A549 (cell line): ENCODE measurements at regions not wholly inside any gene's neighbourhood (a gene's known extent, or its start where the extent isn't known, plus 50 kb on each side); places are given as distances from the start of the nearest gene placed in this dataset.

ENCODE experiments used
- CEBPB ChIP-seq, 2 experiments: fragments of >200 bp in 1 of 2; sonication (Bioruptor Twin) in 1 of 2; formaldehyde crosslinking in 1 of 2; IDR thresholded peaks; 2 replicates each; pipeline ENCODE4 v1.6.1; 2012 to 2016
- CTCF ChIP-seq: fragments of >200 bp; sonication (Bioruptor Twin); formaldehyde crosslinking; IDR thresholded peaks from 3 replicates; pipeline ENCODE4 v1.5.1; 2016
- ESRRA ChIP-seq: fragments of 150-350 bp; IDR thresholded peaks from 2 replicates; pipeline ENCODE4 v1.6.1; 2014; ENCODE audit warnings: mild to moderate bottlenecking, low read length, borderline replicate concordance
- GATA3 ChIP-seq: IDR thresholded peaks from 2 replicates; pipeline ENCODE4 v1.6.1; 2012; ENCODE audit warnings: borderline replicate concordance
- HEYL ChIP-seq: fragments of 250-450 bp; sonication (Bioruptor Pico); IDR thresholded peaks from 2 replicates; pipeline ENCODE4 v1.8.0; 2021; ENCODE audit warnings: mild to moderate bottlenecking, moderate library complexity
- HOXB13 ChIP-seq: fragments of 250-450 bp; sonication (Bioruptor Pico); IDR thresholded peaks from 2 replicates; pipeline ENCODE4 v1.5.0; 2020; ENCODE audit warnings: low read depth, mild to moderate bottlenecking, moderate library complexity
- POLR2A ChIP-seq: IDR thresholded peaks from 2 replicates; pipeline ENCODE4 v1.6.1; 2012; ENCODE audit warnings: mild to moderate bottlenecking, low read length
- POLR2AphosphoS2 ChIP-seq: conservative IDR thresholded peaks from 2 replicates; pipeline ENCODE4 v1.6.1; 2012; ENCODE audit warnings: low read length, improper control_type of control experiment, inconsistent platforms
- TP53 ChIP-seq: fragments of 250-450 bp; sonication (Bioruptor Pico); IDR thresholded peaks from 2 replicates; pipeline ENCODE4 v1.5.0; 2021; ENCODE audit warnings: mild to moderate bottlenecking, moderate library complexity
- ZNF302 ChIP-seq: fragments of 250-450 bp; sonication (Bioruptor Pico); IDR thresholded peaks from 2 replicates; pipeline ENCODE4 v1.9.0; 2021; ENCODE audit warnings: inconsistent platforms, mild to moderate bottlenecking, moderate library complexity
- TF ChIP-seq, protein P1 (sequence below): fragments of >200 bp; sonication (Bioruptor Twin); formaldehyde crosslinking; IDR thresholded peaks from 2 replicates; pipeline ENCODE4 v1.6.1; 2016
- TF ChIP-seq, protein P2 (sequence below): IDR thresholded peaks from 2 replicates; pipeline ENCODE4 v1.6.1; 2012

DNA sequence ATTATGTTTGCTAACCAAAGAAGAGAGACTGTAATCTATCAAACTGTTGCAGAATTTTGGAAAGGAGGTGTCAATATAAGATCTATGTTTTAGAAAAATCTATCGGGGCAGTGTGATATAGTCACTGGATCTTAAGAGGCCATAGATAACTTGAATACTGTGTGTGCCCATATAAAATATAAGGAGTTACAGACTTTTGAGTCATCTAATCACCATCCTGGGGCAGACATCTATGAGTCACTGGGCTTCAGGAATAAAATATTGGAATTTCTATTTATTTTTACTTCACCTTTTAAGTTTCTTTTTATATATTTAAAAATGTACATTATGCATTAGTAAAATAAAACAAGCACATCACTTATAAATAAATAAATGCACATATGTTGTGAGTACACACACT lies 509.3 kb upstream of the MAN1A1 start:
- TF ChIP-seq POLR2A, result no peak
- no peak for TF ChIP-seq CTCF
- TF ChIP-seq CEBPB (IDR thresholded peaks at IDR 0.05), result no peak
- TF ChIP-seq, protein P1, sequence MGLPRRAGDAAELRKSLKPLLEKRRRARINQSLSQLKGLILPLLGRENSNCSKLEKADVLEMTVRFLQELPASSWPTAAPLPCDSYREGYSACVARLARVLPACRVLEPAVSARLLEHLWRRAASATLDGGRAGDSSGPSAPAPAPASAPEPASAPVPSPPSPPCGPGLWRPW, result no peak
- TF ChIP-seq ESRRA, result no peak
- TF ChIP-seq GATA3, result no peak
- TF ChIP-seq HOXB13 (CRISPR knock-in tag), result no peak
- TF ChIP-seq POLR2AphosphoS2, result no peak
- TF ChIP-seq, protein P2, sequence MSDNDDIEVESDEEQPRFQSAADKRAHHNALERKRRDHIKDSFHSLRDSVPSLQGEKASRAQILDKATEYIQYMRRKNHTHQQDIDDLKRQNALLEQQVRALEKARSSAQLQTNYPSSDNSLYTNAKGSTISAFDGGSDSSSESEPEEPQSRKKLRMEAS, result no peak
- no peak for TF ChIP-seq TP53 (CRISPR knock-in tag)
- no peak for TF ChIP-seq ZNF302 (CRISPR knock-in tag)
- no peak for TF ChIP-seq HEYL (CRISPR knock-in tag)
